ENCODE measurements at regions not wholly inside any gene's neighbourhood (a gene's known extent, or its start where the extent isn't known, plus 50 kb on each side); places are given as distances from the start of the nearest gene placed in this dataset.

DNA sequence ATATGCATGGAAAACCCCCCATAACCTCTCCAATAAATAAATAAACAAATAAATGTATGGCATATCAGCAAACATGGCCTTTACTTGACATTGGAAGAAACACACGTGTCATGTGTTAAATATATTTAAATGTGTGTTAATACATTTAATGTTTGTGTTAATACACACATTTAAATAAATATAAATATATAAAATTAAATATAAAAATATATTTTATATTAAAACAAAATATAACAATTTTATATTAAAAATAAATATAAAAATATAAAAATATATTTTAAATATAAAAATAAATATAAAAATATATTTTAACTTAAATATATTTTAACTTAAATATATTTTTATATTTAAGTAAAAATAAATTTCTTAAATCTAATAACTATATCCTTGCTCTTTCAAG, 187.6 kb upstream of the CXXC4 start:
- DNase-seq, result no peak

DNA sequence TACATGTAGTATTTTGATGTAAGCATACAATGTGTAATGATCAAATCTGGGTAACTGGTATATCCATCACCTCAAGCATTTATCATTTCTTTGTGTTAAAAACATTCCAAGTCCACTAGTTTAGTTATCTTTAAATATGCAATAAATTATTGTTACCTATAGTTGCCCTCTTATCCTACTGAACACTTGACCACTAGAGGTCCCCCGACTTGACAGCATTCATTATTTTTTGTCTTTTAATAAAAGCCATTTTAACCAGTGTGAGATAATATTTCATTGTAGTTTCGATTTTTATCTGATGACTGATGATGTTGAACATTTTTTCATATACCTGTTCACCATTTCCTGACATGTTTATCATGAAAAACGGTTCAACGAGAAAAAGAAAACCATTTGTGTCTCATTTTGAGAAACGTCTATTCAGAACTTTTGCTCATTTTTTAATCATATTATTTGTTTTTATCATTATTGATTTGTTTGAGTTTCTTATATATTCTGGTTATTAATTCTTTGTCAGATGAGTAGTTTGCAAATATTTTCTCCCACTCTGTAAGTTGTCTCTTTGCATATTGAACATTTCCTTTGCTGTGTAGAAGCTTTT, 199.0 kb upstream of the CXXC4 start:
- DNase-seq, result peak in 1 of 2 experiments; percentile 9

DNA sequence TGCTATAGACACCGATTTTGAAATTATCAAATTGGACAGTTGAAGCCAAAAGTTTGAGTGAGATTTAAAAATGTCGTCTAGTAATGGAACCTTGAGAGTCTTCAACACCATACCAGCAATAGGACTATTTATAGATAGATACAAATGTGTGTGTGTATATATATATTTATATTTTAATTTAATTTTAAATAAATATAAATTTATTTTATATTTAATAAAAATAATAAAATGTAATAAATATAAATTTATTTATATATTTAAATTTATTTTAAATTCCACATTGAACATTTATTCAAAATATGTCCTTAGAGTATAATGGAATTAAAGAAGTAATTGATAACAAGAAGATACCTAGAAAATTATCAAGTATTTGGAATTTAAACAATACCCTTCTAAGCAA, 221.9 kb upstream of the CXXC4 start:
- DNase-seq, result no peak

DNA sequence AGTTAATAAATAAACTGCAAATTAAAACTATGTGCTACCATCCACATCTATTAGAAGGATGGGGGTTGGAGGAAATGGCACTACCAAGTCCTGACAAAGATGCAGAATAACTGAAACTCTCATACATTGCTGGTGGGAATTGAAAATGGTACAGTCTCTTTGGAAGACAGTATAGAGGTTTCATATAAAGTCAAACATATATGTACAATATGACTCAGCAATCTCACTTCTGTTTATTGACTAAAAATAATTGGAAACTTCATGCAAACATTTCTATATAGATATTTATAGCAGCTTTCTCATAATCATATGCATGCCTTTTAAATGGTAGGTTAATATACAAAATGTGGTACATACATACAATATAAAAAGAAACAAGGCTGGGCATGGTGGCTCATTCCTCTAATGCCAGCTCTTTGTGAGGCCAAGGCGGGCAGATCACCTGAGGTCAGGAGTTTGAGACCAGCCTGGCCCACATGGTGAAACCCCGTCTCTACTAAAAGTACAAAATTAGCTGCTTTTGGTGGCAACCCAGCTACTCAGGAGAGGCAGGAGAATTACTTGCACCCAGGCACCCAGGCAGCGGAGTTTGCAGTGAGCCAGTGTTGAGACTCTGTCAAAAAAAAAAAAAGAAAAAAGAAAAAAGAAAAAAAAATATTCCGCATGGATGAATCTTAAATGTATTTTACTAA, 225.0 kb upstream of the CXXC4 start:
- no peak for DNase-seq

DNA sequence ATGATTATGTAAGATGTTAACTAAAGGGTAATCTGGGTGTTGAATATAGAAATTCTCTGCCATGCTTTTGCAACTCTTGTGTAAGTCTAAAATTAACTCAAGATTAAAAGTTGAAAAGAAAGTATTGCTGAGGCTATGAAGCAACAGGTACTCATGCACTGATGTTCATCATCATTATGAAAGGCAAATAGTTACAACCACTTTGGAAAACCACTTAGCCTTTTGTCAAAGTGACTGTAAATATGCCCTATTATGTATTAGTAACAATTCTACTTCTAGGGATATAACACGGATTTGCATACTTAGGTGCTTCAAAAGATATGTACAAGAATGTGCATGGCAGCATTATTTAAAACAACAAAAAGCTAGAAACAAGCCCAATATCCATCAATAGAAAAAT, 227.8 kb upstream of the CXXC4 start:
- DNase-seq, result no peak

DNA sequence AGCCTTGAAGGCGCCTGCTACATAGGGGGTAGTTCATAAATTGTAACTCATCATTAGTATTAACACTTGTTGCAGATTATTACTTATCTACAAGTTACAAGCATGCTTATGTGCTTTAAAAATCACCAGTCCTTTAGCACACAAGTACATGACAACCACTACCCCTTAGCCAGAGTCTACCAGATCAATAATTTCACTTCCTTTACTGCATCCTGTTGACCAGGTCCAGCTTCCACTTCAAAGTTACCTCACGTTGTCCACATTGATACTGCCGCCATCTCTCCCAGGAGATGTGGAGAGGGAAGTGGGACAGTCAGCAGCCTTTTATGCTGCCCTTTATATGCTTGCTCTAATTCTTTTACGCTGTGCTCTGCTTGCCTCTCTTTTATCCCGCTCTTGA, 231.3 kb upstream of the CXXC4 start:
- DNase-seq, result no peak

DNA sequence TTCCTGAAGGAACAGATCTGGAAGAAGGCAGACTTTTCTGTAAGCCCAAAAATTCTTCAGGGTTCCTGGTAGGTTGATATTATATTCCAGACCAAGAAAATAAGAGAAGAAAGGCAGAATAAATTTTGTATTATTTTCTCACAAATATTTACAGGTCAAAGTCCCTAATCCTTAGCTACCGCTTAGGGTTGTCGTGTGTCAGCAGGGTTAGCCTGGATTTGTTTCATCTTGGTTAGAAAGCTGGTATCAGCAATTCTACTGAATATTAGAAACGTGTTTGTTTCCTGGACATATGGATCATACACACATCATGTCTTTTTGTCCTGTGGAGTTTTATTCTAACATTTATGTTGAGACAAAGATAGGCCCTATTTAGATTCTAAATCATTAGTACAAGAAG, 232.9 kb upstream of the CXXC4 start:
- no peak for DNase-seq

DNA sequence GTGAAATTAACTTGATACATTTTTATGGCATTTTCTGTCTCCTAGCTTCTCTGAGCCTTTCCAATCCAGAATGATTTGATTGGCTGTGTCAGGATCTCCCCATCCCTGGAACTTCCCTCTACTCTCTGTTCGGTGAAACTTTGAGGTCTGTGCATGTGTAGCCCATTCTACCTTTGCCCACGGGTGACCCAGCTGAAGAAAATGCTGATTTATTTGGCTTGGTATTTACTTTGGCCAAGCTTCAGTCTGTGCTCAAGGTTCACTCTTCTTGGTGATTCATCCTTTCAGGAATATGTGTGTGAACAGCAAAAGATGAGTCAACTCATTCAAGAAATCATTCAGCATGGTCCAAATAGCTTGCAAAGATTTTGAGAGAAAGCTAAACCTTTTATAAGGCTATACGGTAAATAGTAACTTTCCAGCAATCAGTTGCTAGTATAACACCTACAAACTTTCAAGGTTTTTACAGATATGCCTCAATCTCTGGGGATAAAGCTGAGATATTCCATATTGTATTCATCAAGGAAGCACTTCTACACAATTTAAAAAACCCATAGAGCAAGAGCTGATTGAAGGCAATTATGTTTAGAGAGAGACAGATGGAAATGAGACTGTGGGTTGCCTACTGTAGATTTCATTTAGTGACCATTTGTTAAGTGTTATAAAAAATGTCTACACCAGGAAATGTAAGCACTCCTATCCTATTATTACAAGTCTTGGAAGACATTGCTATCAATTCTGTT, 233.9 kb upstream of the CXXC4 start:
- no peak for DNase-seq

DNA sequence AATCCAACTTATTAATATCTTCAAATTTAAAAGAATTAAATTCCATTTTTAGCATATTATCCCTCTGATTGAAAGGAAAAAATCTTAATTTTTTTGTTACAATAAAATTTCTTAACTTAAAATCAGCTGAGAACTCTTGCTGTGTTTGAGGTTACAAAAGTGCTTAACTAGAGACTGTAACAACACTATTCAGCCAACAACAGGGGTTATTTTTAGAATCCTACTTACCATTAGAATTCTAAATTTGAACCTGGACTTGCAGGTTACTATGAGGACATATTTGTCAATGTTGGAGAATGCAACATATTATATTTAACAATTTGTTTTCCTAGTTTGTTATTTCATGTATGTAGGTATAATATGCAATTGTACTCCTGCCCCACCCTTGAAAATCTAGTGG, 238.1 kb upstream of the CXXC4 start:
- DNase-seq, result no peak

DNA sequence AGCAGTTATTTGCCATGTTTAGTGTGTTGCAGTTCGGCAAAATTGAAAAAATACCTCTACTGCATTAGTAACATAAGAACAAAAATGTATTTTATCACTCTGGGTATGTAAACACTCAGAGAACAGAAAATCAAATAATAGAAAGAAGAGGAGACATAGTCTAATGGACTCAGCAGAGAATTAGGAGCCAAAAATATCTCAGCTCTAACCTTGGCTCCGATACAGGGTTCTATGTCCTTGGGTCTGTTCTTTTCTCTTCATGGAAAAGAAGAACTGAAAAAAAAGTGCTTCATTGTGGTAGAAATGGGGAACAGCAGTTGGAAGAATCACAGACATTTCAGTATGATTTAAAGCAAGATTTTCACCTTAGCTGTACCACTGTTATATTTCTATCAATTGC, 240.5 kb upstream of the CXXC4 start:
- DNase-seq, result no peak

DNA sequence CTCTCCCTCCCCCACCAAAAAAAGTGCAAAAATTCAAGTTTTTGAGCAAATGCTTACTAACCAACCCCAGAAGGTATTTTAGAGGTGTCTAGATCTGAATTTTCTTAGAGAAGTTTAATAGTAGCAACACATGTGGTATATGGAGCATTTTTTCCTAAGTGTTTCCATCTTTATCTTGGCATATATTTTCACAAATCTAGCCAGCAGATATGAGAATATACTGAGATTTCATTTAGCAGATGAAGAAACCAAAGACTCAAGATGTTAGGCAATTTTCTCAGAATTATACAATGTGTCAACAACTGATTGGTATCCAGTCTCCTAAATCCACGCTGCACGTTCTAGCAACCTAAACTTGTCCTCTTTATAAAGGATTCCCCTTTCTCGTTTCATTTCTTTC, 245.5 kb upstream of the CXXC4 start:
- no peak for DNase-seq

DNA sequence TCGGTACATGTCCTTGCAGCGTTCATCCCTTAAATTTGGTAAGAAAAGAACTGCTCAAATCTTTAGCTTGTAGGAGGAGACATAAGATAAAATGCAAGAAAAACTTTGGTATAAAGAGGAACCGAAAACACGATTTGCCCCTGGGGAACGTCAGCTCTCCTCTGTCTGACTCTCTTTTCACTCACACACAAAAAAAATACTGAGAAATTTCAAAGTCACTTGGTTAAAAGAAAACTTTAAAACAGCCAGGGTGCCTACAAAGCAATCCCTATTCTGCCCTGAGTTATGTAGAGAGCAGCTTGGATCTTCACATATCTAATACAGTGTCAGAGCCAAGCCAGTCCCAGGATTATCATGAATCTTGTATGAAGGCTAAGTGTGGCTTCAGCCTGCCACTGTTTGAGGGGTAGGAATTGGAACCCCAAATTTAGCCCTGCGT, 248.5 kb upstream of the CXXC4 start:
- DNase-seq, result no peak

DNA sequence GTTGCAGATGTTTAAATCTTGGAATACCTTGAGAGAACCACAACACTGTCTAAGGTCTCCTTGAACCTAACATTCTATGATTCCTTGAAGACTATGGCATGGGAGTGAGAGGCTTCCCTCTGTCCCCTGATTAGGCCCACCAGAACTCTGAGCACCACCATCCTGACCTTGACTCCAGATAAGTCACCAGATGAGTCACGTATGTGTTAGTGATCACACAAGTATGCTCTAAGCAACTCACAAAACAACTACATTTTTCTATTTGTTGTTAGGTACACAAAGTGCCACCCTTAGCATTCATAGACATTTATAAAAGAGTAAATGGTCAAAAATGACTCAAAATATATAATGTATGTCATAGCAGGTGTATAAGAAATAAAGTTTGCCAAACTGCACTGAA, 252.9 kb upstream of the CXXC4 start:
- DNase-seq, result no peak

DNA sequence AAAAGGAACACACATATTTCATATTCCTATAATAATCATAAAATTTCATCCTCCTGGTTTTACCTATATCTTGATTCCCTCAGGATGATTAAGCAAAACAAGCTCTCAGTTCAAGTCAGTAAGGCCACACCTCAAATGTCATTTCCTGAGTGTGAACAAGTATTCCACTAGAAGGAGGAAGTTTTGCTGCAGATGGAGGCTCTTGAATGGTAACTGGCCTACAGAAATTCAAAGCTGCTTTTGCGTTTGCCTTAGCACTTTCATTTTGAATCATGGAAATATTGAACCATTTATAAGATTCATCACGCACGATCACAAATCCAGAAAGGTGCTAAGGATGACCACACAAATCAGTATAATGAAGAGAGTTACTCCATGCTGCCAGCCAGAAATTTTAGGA, 254.4 kb upstream of the CXXC4 start:
- DNase-seq, result no peak

DNA sequence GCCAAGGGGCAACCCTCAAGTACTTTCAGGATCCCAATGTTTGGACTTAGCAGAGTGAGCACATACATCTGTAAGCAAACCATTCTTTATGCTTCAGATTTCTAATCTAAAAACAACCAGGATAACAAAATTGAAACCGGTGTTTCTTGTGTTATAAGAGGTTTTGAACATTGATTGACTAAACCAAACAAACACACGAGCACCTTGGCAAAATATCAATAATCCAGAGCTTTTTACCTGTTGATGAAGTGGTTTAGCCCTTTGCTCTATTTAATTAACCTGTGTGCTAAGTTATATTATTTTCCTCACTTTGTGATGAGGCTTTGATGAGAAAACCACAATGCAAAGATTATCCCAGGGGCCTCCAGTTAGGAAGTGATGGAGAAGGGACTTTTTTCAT, 255.3 kb upstream of the CXXC4 start:
- no peak for DNase-seq

DNA sequence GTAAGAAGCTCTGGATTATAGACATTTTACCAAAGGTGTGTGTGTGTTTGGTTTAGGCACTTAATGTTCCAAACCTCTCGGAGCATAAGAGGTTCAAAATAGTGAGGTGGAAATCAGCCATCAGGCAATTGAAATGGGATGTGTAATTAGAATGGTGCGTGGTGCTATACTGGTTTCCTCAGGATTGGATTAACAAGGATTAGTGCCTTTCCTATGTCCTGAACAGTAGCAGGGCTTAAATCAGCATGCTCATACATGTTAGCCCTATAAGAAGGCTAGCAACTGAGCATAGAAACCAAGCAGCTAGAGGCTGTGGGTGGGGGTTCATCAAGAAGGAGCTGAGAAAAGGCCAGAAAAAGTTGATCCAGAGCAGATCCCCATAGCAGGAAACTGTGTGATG, 256.8 kb upstream of the CXXC4 start:
- DNase-seq, result no peak

DNA sequence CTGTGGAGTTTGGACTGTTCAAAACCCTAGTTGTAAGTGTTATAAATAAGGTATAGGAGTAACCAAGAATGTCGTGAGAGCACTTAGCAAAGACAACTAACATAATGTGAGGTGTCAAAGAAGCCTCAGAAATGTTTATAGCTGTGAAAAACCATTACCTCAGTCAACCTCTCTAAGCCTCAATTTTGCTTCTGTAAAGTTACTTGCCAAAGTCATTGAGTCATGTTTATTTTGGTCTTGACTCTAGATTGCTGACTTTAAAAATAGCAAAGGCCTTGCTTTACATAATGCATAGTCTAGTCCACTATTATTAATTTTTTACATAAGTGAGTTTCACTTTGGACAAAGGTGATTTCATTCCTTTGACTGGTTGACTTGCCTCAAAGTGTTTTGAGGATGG, 257.6 kb upstream of the CXXC4 start:
- no peak for DNase-seq

DNA sequence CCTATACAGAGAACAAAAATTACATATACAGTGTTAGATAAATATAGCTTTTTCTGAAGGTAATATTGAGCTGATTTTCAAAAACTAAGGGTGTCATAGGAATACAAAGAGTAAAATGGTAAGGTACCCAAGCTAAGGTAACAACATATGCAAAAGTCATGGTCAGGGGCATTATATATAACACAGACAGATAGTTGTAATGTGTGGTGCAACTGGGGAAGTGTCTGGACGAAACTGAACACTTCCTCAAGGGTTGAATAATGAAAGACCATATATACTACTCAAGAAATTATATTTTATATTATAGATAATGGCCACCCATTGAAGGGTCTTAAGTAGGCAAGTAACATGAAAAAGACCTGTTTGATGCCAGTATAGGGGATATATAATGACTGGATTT, 262.1 kb upstream of the CXXC4 start:
- no peak for DNase-seq

DNA sequence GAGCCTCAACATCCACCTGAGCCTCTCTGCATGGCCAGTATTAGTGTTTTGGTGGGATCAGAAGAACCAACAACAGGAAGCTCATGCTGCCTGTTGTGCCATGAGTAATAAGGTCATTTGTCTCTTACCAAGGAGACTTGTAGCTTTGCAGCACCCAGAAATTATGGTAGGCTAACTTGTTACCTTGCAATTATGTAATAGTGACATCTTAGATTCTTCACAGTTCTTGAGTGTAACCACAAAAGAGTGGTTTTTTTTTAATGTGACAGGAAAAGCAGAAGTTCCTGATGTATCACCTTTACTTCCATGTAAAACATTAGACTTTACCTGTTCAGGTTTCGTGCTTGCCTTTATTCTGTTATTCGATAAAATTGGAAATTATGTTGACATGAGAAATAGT, 263.9 kb upstream of the CXXC4 start:
- no peak for DNase-seq

DNA sequence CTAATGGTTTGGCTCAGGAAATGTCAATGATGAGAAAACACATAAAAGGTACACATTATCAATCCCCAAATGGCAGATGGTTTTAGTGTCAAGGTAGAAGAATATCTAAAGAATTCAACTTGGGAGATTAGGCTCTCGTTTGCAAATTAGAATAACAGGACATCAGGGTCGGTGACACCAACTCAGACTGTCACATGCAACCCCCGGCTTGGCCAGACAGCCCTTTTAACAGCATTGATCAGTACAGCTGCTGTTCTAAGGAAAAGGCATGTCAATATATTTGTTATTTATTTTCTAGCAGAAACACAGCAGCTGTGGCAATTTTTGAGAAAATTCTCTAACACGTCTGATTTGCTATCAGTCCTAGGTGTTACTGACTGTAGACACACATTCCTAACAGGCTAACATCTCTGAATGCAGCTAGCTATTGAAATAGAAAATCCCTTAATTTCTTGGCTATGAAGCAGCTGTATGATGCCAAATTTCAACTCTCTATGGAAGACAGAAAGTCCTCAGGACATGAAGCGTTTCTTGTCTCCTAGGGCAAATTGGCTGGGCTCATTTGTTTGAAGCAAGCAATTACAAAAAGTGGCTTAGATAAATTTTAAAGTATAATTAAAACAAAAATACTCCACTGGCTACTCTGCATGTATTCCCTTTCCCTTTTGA, 269.0 kb upstream of the CXXC4 start:
- DNase-seq, result no peak

DNA sequence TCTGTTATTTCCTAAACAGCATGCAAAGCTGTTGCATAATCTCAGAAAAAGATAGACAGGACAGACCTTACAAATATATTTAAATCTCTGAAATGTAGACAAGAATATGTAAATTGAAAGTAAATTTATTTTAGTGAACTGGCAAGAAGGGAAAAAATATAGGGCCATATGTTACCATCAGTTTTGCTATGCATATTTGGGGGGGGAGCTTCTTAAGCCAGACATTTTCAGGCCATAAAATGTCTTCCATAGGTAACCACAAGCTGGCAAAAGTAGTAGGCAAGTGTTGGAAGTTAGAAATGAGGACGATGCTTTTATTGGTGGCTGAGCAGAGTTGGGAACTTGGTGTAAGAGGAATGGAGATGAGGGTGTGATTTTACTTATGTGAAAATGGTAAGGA, 272.0 kb upstream of the CXXC4 start:
- DNase-seq, result no peak

DNA sequence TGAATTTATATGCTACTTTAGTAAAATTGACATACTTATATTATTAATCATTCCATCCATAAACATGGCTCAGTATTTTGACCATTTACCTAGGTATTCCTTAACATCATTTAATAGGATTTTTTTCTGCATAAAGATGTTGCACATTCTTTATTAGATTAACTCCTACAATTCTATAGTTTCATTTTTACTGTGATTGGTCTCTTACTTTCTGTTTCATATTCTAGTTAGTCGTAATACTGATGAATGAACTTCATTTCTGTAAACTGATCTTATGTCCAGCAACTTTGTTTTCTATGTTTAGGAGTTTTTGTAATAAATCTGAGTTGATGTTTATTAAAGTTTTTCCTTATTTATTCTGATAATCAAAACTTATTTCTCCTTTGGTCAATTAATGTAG, 278.2 kb upstream of the CXXC4 start:
- no peak for DNase-seq

DNA sequence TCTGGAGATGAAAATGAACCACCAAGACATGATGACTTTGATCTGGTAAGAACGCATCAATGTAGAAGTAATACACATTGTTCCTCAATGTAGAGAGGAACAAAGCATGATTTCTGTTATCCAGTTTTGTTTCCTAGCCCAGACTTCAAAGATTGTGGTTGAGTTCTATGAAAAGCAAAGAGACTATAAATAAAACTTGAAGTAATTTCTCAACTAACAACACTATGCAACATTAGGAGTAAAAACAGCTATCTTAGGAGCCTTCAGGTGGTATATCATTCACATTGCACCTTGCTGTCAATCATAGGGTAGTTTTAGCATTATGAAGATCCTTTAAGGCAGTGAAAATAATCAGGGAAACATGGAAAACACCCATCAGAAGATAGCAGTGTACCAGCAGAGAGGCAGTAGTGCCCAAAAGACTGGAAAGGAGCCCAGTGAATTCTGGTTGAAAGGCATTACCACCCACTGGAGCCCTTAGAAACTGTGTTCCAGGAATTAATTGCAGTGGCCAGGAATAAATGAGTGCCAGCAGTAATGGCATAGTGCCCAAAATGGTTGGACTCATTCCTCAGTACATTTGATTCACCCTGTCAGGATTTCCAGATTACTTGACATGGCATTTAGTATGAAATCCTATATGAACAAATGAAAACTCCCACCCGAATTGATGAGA, 300.7 kb upstream of the CXXC4 start:
- DNase-seq, result no peak
